CD14-positive monocyte (primary cell): ENCODE measurements at regions not wholly inside any gene's neighbourhood (a gene's known extent, or its start where the extent isn't known, plus 50 kb on each side); places are given as distances from the start of the nearest gene placed in this dataset.

Experiments
- DNase-seq, 3 donors: peaks; one replicate each; pipeline ENCODE4 v3.0.0-alpha.2; 2011 to 2022
- H2AFZ ChIP-seq: 2 replicates; pipeline ENCODE4 v1.6.0; 2012; ENCODE audit warnings: mild to moderate bottlenecking, low read depth, low read length, inconsistent platforms; ENCODE audit not compliant: insufficient read depth, poor library complexity, severe bottlenecking
- H3K27ac ChIP-seq, 2 donors: 1 replicate in 1 of 2; 2 replicates in 1 of 2; pipeline ENCODE4 v1.5.1; 2012 to 2013; ENCODE audit warnings: low read length in 2 of 2, control low read depth in 1 of 2, inconsistent platforms in 1 of 2, low read depth in 1 of 2, mild to moderate bottlenecking in 1 of 2
- H3K27me3 ChIP-seq, 2 donors: one replicate each; pipeline versions ENCODE4 v1.6.0 to v1.6.1; 2011 to 2013; ENCODE audit warnings: low read length in 2 of 2; ENCODE audit not compliant: control insufficient read depth in 2 of 2, insufficient read depth in 2 of 2
- H3K36me3 ChIP-seq, 2 donors: replicated peaks in 1 of 2; 1 replicate in 1 of 2; 2 replicates in 1 of 2; pipeline versions ENCODE4 v1.5.1 to v1.6.1; 2012 to 2013; ENCODE audit warnings: low read length in 2 of 2, control low read depth in 1 of 2, inconsistent platforms in 1 of 2, mild to moderate bottlenecking in 1 of 2; ENCODE audit not compliant: insufficient read depth in 2 of 2, control insufficient read depth in 1 of 2
- H3K4me1 ChIP-seq, 2 donors: 1 replicate in 1 of 2; 2 replicates in 1 of 2; pipeline versions ENCODE4 v1.5.1 to v1.6.1; 2012 to 2013; ENCODE audit warnings: low read length in 2 of 2, control low read depth in 1 of 2, inconsistent platforms in 1 of 2, mild to moderate bottlenecking in 1 of 2, moderate library complexity in 1 of 2; ENCODE audit not compliant: insufficient read depth in 2 of 2, control insufficient read depth in 1 of 2
- H3K4me2 ChIP-seq: replicated peaks from 2 replicates; pipeline ENCODE3; 2012; ENCODE audit warnings: low read length, moderate library complexity, mild to moderate bottlenecking; ENCODE audit not compliant: poor library complexity, severe bottlenecking; ENCODE audit errors: extremely low read depth
- H3K4me3 ChIP-seq, 3 experiments: fragments of 200-600 bp in 1 of 3; sonication (generic) in 1 of 3; replicated peaks in 1 of 3; 1 replicate in 2 of 3; 2 replicates in 1 of 3; pipeline ENCODE4 v1.5.1; 2011 to 2013; ENCODE audit warnings: low read length in 3 of 3, mild to moderate bottlenecking in 3 of 3, control low read depth in 2 of 3, low read depth in 2 of 3, inconsistent platforms in 1 of 3, moderate library complexity in 1 of 3
- H3K79me2 ChIP-seq: 2 replicates; pipeline ENCODE4 v1.6.0; 2012; ENCODE audit warnings: mild to moderate bottlenecking, control low read depth, inconsistent platforms, low read length, moderate library complexity; ENCODE audit not compliant: insufficient read depth
- H3K9ac ChIP-seq: 2 replicates; pipeline ENCODE4 v1.6.0; 2017; ENCODE audit warnings: low read length, mild to moderate bottlenecking; ENCODE audit not compliant: insufficient read depth, poor library complexity, severe bottlenecking
- H3K9me3 ChIP-seq, 2 donors: replicated peaks in 1 of 2; 1 replicate in 1 of 2; 2 replicates in 1 of 2; pipeline versions ENCODE4 v1.5.1 to v1.6.1; 2012 to 2013; ENCODE audit warnings: low read length in 2 of 2, control low read depth in 1 of 2; ENCODE audit not compliant: control insufficient read depth in 1 of 2, insufficient read depth in 1 of 2
- H4K20me1 ChIP-seq: 2 replicates; pipeline ENCODE4 v1.6.0; 2012; ENCODE audit warnings: mild to moderate bottlenecking, low read length, control low read depth, moderate library complexity; ENCODE audit not compliant: insufficient read depth
- H3K27ac Mint-ChIP-seq, 7 donors: one replicate each; pipeline ENCODE4 v1.8.0; 2020; ENCODE audit warnings: mild to moderate bottlenecking in 7 of 7, mixed read lengths in 7 of 7, moderate library complexity in 6 of 7, inconsistent platforms in 2 of 7
- H3K27me3 Mint-ChIP-seq, 3 donors: one replicate each; pipeline ENCODE4 v1.8.0; 2021 to 2022; ENCODE audit warnings: low read depth in 3 of 3, mild to moderate bottlenecking in 3 of 3, mixed read lengths in 3 of 3, moderate library complexity in 3 of 3, inconsistent platforms in 1 of 3
- H3K36me3 Mint-ChIP-seq, 2 donors: one replicate each; pipeline ENCODE4 v1.8.0; 2020; ENCODE audit warnings: mixed read lengths in 2 of 2, inconsistent platforms in 1 of 2, mild to moderate bottlenecking in 1 of 2
- H3K4me1 Mint-ChIP-seq: one replicate; pipeline ENCODE4 v1.8.0; 2020; ENCODE audit warnings: mild to moderate bottlenecking, mixed read lengths
- H3K4me3 Mint-ChIP-seq, 2 donors: one replicate each; pipeline ENCODE4 v1.8.0; 2020; ENCODE audit warnings: mild to moderate bottlenecking in 2 of 2, mixed read lengths in 2 of 2, moderate library complexity in 1 of 2
- H3K9me3 Mint-ChIP-seq, 7 donors: one replicate each; pipeline ENCODE4 v1.8.0; 2020 to 2022; ENCODE audit warnings: mixed read lengths in 7 of 7, mild to moderate bottlenecking in 6 of 7, moderate library complexity in 6 of 7, inconsistent platforms in 2 of 7
- WGBS: methylation state at CpG from one replicate; pipeline ENCODE4 v1.1.5; 2013; ENCODE audit warnings: missing lambda C conversion rate; ENCODE audit not compliant: insufficient coverage; 5-methylcytosine and 5-hydroxymethylcytosine counted together
- intact Hi-C, 2 donors: fragments of 100-400 bp; cut with micrococcal nuclease; formaldehyde crosslinking; loops; one replicate each; pipeline versions ENCODE4 v1.15.0 to v1.15.1; 2023
- TF ChIP-seq, protein P1 (sequence below): fragments of 200-600 bp; IDR thresholded peaks from one replicate; pipeline ENCODE4 v1.8.0; 2022; ENCODE audit warnings: antibody characterized with exemption, mild to moderate bottlenecking

DNA sequence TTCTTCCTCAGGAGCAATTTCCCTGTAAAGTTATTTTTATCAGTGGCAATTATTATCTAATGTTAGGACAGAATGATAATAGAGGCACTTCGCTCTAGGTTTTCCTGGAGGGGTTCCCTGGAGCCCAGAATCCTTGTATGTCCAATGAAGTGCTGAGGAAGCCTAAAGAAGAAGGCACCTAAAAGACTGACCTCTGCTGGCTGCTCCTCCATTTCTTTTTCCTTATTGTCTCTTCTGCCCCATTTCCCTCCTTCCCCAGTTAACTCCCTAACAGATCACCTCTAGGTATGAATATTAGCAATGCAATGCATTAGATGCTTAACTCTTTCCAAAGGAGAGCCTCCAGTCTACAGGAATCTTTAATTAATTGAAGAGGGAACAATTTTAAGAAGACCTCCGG, 985.4 kb downstream of the DIAPH3 start:
- Histone ChIP-seq H3K36me3 (no peaks in the 10 kb centered on the region), H3K27me3 (no peaks in the 10 kb centered on the region), H3K9ac (no peak overlapping the region), H2AFZ (no peak overlapping the region), H3K79me2 (no peaks in the 10 kb centered on the region), H3K27ac (no peak overlapping the region), H3K9me3 (no peaks in the 10 kb centered on the region), H3K4me2 (no peak overlapping the region), H4K20me1 (no peaks in the 10 kb centered on the region), H3K4me3 (no peak overlapping the region), H3K4me1 (no peaks in the 10 kb centered on the region)
- DNase-seq = no peak
- no peak overlapping the region for H3K27ac Mint-ChIP-seq
- H3K4me3 Mint-ChIP-seq = no peak overlapping the region
- H3K27me3 Mint-ChIP-seq = peaks cover 0 to 1% (median 0%) of the 10 kb centered on the region in 3 donors
- no peaks in the 10 kb centered on the region for H3K36me3 Mint-ChIP-seq
- WGBS = no CpG with 5 or more reads among the region's 2 CpGs
- TF ChIP-seq, protein P1, sequence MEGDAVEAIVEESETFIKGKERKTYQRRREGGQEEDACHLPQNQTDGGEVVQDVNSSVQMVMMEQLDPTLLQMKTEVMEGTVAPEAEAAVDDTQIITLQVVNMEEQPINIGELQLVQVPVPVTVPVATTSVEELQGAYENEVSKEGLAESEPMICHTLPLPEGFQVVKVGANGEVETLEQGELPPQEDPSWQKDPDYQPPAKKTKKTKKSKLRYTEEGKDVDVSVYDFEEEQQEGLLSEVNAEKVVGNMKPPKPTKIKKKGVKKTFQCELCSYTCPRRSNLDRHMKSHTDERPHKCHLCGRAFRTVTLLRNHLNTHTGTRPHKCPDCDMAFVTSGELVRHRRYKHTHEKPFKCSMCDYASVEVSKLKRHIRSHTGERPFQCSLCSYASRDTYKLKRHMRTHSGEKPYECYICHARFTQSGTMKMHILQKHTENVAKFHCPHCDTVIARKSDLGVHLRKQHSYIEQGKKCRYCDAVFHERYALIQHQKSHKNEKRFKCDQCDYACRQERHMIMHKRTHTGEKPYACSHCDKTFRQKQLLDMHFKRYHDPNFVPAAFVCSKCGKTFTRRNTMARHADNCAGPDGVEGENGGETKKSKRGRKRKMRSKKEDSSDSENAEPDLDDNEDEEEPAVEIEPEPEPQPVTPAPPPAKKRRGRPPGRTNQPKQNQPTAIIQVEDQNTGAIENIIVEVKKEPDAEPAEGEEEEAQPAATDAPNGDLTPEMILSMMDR = no peak
- intact Hi-C loops = no loop called here
- no peaks in the 10 kb centered on the region for H3K4me1 Mint-ChIP-seq
- peaks cover 0 to 2% (median 0%) of the 10 kb centered on the region in 7 donors for H3K9me3 Mint-ChIP-seq

- H3K4me1 ChIP-seq = no peaks in the 10 kb centered on the region
Observed at GRCh38 chr13:59182241-59182640, 981.5 kb downstream of the DIAPH3 start.

More at GRCh38 chr13:59182241-59182640, 981.5 kb downstream of the DIAPH3 start:
- 87% methylated on average over 4 of the region's 4 CpGs for WGBS
- Mint-ChIP-seq H3K4me3 (no peak overlapping the region), H3K27ac (no peak overlapping the region), H3K9me3 (peaks cover 0 to 3% (median 0%) of the 10 kb centered on the region in 7 donors), H3K27me3 (no peaks in the 10 kb centered on the region), H3K4me1 (no peaks in the 10 kb centered on the region), H3K36me3 (no peaks in the 10 kb centered on the region)
- Histone ChIP-seq H3K27ac (no peak overlapping the region), H3K9ac (no peak overlapping the region), H3K4me3 (no peak overlapping the region), H2AFZ (no peak overlapping the region), H3K79me2 (no peaks in the 10 kb centered on the region), H3K9me3 (no peaks in the 10 kb centered on the region), H3K4me2 (no peak overlapping the region), H4K20me1 (no peaks in the 10 kb centered on the region), H3K36me3 (no peaks in the 10 kb centered on the region), H3K27me3 (no peaks in the 10 kb centered on the region)
- TF ChIP-seq, protein P1 = no peak
- intact Hi-C loops = no loop called here
- no peak for DNase-seq
